Stimulated activated CD4-positive, alpha-beta T cell treated with anti-CD3 and anti-CD28 coated beads, Interleukin-4, amount 100 ng/mL, for 1 hour (primary cell): ENCODE measurements at regions not wholly inside any gene's neighbourhood (a gene's known extent, or its start where the extent isn't known, plus 50 kb on each side); places are given as distances from the start of the nearest gene placed in this dataset.

Source experiments
- DNase-seq: peaks from one replicate; pipeline ENCODE4 v3.0.0-alpha.2; 2020

GRCh38 chr13:44263751-44264620 lies 109.6 kb upstream of the SERP2 start:
- no peak for DNase-seq

GRCh38 chr13:44266305-44266704 lies 107.3 kb upstream of the SERP2 start:
- DNase-seq, result no peak

- no peak for DNase-seq
Measured at GRCh38 chr13:44266772-44267171, 106.9 kb upstream of the SERP2 start.

- no peak for DNase-seq
Measured at GRCh38 chr13:44267203-44267602, 106.4 kb upstream of the SERP2 start.

GRCh38 chr13:44267980-44268379 lies 105.6 kb upstream of the SERP2 start:
- no peak for DNase-seq

DNA sequence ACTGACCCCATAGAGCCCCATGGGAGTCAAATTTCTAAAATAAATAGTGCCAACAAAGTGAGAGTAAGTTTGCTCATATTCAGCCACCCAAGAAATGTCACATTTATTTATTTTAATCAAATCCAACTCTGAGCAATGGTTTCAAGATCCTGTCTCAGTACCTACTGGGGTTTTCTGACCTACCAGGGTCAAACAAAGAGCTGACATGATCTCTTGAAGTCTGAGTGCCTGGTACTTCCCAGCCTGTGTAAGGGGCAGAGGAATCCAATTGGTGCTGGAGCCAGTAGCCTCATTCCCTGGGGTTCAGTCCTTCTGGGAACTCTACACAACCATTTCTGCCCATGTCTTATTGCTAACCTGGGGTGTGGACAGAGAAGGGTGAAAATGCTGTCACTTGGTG lies 104.6 kb upstream of the SERP2 start:
- DNase-seq, result no peak

GRCh38 chr13:44270150-44270549 lies 103.5 kb upstream of the SERP2 start:
- DNase-seq, result no peak

DNA sequence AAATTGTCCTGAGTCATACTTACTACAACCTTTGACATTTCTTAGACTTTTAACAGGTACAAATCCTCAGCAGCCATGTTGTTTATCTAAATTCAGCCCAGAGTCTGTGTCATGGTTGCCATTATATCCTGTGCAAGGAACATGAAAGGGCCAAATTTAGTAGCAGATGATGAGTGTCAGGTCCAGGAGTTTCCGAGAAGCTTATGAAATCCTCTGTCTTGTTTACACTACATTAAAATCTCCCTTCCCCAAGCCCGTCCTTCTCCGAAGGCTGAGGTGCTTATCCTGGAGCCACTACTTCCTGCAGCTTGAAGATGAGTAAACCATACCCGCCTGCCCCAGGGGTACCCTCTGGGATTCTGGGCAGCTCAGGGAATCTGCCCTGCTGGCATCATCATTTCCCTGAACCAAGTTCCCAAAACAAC lies 102.6 kb upstream of the SERP2 start:
- no peak for DNase-seq

DNA sequence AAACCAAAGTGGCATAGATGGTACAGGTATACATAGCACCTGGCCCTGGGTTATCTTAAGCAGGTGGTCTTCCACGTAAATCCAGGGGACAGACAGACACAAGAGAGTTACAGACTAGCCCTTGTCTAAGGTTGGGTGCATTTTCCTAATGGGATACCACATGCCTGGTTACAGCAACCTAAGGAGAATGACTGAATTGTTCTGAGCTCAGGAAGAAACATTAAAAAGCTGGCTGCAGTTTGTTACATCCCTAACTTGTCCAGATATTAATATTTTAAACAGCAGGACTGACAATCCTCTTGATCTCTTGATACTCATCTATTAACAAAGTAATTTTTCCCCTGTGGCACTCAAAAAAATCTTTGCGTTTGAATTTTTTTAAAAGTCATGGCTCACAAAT lies 102.2 kb upstream of the SERP2 start:
- no peak for DNase-seq

DNA sequence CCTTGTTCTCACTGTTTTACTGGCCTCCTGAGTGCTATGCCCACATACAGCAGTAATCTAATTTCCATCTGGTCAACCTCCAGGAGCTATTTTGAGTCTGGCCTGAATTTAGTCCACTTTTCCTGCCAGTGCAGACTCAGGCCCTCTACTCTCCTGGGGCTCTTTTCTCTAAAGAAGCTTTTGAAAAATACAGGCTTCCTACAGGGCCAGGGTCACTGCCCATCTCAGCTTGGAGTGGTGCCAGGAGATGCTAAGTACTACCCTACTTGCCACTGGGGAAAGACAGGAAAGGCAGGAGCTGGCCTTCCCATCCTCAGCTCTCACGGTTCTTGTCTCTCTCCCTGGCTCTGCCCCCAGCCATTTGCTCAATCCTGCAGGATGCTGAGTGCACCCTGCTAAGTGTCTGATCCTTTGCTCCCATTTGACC lies 101.7 kb upstream of the SERP2 start:
- no peak for DNase-seq

DNA sequence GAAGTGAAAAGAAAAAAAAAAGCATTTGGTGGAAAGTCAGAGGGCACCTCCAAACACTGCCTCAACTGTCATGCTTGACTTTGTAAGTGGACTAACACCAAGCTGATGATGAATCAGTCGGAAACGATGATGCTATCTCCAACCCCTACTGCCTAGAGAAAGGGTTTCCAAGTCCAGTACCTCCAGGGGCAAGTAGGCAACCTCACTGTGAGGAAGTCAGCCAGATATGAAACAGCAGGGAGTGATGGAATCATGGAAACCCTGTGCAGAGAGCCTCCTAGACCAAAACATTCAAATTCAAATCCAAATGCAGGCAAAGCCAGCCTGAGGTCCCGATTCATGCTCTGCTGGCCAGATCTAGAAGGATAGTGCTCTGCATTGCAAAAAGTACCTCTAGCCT lies 100.9 kb upstream of the SERP2 start:
- no peak for DNase-seq

DNA sequence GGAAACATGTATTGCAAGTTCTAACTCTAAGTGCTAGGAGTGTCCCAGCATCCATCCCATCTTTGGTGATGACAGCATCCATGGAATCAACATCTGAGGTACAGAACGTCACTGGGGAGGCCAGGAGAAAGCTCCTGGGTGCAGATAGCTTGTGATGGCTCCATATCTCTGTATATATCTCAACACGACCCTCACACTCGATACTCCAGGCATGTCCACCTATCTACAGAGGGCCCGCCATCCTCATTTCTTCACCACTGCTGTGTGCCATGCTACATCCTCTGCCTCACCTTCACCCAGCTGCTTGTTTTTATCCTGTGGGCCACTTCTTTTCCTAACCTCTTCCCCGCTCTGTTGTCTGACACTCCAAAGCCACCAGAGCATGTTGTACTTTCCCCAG lies 100.4 kb upstream of the SERP2 start:
- DNase-seq, result no peak

DNA sequence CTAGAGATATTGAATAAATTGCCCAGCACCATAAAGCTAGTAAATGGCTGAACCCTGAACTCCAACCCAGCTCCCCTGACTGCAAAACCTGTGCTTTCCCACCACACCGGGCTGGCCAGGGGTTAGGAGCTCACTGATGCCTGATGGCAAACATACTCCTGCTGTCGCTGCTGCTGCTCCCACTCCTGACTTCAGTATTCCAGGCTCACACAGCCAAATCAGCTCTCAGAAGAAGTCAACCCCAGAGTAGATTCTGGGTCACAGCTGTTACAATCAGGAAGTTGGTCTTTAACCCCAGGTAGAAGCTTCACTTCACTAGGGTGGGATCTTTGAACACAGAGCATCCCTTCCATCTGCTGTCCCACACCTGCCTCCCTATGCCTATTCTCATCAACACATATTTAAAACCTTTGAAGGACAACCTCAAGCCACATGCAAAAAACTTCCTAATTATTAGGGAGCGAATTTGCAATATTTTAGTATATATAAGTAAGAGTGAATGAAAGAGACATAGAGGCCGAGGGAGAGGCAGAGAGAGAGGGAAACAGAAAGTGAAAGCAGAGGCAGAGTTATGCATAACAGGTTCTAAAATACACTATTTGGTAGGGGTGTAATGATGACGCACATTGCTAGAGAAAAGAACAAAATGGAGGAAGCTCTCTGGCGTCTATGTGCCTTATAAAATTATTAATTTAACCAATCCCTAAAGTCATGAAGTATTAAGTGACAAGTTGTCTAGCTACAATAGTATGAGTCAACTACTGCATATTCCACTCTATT lies 99.4 kb upstream of the SERP2 start:
- peak; percentile 7 for DNase-seq

- DNase-seq, result no peak
Measured at GRCh38 chr13:44274771-44275205, 98.8 kb upstream of the SERP2 start.

DNA sequence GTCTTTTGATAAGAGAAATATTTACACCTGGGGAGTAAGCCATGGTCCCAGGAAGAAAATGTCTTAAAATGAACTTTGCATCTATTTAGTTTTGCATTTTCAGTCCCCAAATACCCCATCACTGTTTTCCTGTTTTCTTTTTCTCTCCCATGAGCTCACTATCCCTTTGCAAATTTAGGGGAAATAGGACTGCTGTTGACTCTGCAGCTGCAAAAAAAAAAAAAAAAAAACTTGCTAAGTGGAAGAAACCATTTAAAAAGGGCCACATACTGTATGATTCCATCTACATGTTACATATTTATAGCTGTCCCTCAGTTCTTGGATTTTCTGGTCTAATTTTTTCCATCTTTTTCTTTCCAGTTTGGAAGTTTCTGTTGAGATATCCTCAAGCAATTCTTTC lies 98.2 kb upstream of the SERP2 start:
- no peak for DNase-seq

GRCh38 chr13:44276061-44276460 lies 97.6 kb upstream of the SERP2 start:
- no peak for DNase-seq

DNA sequence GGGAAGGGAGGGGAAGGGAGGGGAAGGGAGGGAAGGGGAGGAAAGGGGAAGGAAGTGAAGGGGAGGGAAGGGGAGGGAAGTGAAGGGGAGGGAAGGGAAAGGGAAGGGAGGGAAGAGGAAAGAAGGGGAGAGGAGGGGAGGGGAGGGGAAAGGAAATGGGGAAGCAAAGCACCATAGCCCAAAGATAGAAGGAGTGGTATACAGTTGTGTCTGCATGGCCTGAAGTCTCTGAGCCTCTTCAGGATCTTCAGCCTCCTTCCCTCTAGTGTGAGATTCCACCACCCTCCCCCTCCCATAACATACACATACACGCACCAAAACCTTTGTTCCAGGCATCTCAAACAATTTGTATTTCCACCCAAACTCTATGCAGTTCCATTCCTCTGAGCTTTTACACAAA lies 96.2 kb upstream of the SERP2 start:
- no peak for DNase-seq

GRCh38 chr13:44278166-44278565 lies 95.5 kb upstream of the SERP2 start:
- DNase-seq, result no peak

- no peak for DNase-seq
Measured at GRCh38 chr13:44280456-44280855, 93.2 kb upstream of the SERP2 start.

DNA sequence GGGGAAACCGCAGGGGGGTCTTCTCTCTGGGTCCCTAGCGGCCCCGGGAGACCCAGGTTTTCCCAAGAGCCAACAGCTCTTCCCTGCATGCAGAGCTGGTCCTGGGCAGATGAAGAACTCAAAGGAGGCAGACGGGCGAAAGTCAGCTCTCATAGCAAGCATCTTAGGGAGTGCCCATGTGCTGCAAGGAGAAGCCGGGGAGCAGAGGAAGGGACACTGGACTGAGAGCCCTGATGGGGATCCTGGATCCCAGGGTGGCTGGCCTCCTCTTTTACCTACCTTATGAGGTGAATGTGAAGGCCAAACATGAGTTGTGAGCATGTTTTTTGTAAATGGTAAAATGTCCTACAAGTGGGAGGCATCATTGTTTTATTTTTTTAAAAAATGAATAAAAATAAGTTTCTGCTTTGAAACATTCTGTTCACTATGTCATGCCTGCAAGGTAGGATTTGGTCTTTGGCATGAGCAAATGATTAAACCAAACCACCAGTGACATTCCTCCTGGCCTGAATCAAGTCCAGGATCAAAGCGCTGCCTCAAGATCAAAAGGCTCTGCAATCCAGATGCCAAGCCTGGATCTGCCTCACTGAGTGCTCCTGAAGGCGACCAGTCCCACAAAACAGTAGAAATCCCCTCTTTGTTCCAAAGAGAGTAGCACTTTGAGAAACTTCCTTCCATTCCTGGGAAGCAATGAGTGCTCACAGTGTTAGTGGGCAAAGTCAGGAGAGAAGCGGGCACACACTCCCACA lies 92.2 kb upstream of the SERP2 start:
- DNase-seq, result no peak

- no peak for DNase-seq
Measured at GRCh38 chr13:44283600-44283999, 90.0 kb upstream of the SERP2 start.

- no peak for DNase-seq
Measured at GRCh38 chr13:44287958-44288357, 85.7 kb upstream of the SERP2 start.

- DNase-seq, result no peak
Measured at GRCh38 chr13:44292545-44292944, 81.1 kb upstream of the SERP2 start.
